Breast epithelium (tissue), 3 donors: ENCODE measurements at regions not wholly inside any gene's neighbourhood (a gene's known extent, or its start where the extent isn't known, plus 50 kb on each side); places are given as distances from the start of the nearest gene placed in this dataset.

ENCODE experiments used
- CTCF ChIP-seq, 3 donors: fragments of 450-650 bp; IDR thresholded peaks; one replicate each; pipeline ENCODE4 v1.5.1; 2016 to 2017; ENCODE audit warnings: antibody characterized with exemption in 3 of 3, mild to moderate bottlenecking in 3 of 3, moderate library complexity in 3 of 3
- POLR2A ChIP-seq: fragments of 450-650 bp; IDR thresholded peaks from one replicate; pipeline ENCODE4 v1.6.1; 2016; ENCODE audit warnings: antibody characterized with exemption, mild to moderate bottlenecking, moderate library complexity
- POLR2AphosphoS5 ChIP-seq, 3 donors: sonication (generic); formaldehyde crosslinking; IDR thresholded peaks; one replicate each; pipeline ENCODE4 v1.6.1; 2017; ENCODE audit warnings: antibody characterized with exemption in 3 of 3

GRCh38 chr4:119980456-119980855, 86.2 kb downstream of the MAD2L1 start:
- no peak for TF ChIP-seq POLR2A
- no peak for TF ChIP-seq CTCF (IDR thresholded peaks at IDR 0.05)
- TF ChIP-seq POLR2AphosphoS5 (IDR thresholded peaks at IDR 0.05): no peak
